ENCODE measurements at regions not wholly inside any gene's neighbourhood (a gene's known extent, or its start where the extent isn't known, plus 50 kb on each side); places are given as distances from the start of the nearest gene placed in this dataset.

- Histone ChIP-seq H3K27ac (ENCODE audit: low read length) (no peak overlapping the region), H3K27me3 (ENCODE audit: control insufficient read depth, insufficient read depth, low read length) (no peaks in the 10 kb centered on the region), H3K36me3 (ENCODE audit: control insufficient read depth, insufficient read depth, low read length) (no peaks in the 10 kb centered on the region), H3K4me3 (ENCODE audit: low read depth in 2 of 2, low read length in 2 of 2) (no peak overlapping the region), H3K4me1 (ENCODE audit: control insufficient read depth, insufficient read depth, low read length) (no peaks in the 10 kb centered on the region), H3K9me3 (ENCODE audit: control insufficient read depth, insufficient read depth, low read depth, low read length) (no peaks in the 10 kb centered on the region)
- TF ChIP-seq CTCF (IDR thresholded peaks at IDR 0.05), result no peak
- TF ChIP-seq POLR2AphosphoS5 (IDR thresholded peaks at IDR 0.05; ENCODE audit: low read depth, low read length), result no peak
- no peak for TF ChIP-seq TCF7L2 (IDR thresholded peaks at IDR 0.05; ENCODE audit: low read depth, low read length)
- no peak for TF ChIP-seq REST (IDR thresholded peaks at IDR 0.05; ENCODE audit: insufficient read depth in 1 of 2, low read depth in 2 of 2, low read length in 1 of 2)
- TF ChIP-seq SIN3A (IDR thresholded peaks at IDR 0.05; ENCODE audit: borderline replicate concordance, insufficient read depth, low read depth, low read length), result no peak
- no TSS peak for BruUV-seq (replicated peaks)
- CTCF ChIA-PET, result no interaction called here
- in situ Hi-C loops (cut with HindIII; ENCODE audit: low pct_unique_long_range_greater_than_20kb, low sequenced_read_pairs) (no loop called here), intact Hi-C loops (cut with micrococcal nuclease; ENCODE audit: unreplicated experiment) (no loop called here)
- ATAC-seq, result no peak
- no peak for DNase-seq (ENCODE audit: low read depth, low spot score)
- POLR2A ChIA-PET, result no interaction called here
Observed at GRCh38 chr13:86383151-86383550, 583.9 kb upstream of the SLITRK6 start.

- no TSS peak for BruUV-seq (replicated peaks)
- Histone ChIP-seq H3K27ac (ENCODE audit: low read length) (no peak overlapping the region), H3K4me1 (ENCODE audit: control insufficient read depth, insufficient read depth, low read length) (no peaks in the 10 kb centered on the region), H3K36me3 (ENCODE audit: control insufficient read depth, insufficient read depth, low read length) (no peaks in the 10 kb centered on the region), H3K4me3 (ENCODE audit: low read depth in 2 of 2, low read length in 2 of 2) (no peak overlapping the region), H3K27me3 (ENCODE audit: control insufficient read depth, insufficient read depth, low read length) (no peaks in the 10 kb centered on the region), H3K9me3 (ENCODE audit: control insufficient read depth, insufficient read depth, low read depth, low read length) (no peaks in the 10 kb centered on the region)
- intact Hi-C loops (cut with micrococcal nuclease; ENCODE audit: unreplicated experiment) (no loop called here), in situ Hi-C loops (cut with HindIII; ENCODE audit: low pct_unique_long_range_greater_than_20kb, low sequenced_read_pairs) (no loop called here)
- ChIA-PET POLR2A (no interaction called here), CTCF (no interaction called here)
- TF ChIP-seq SIN3A (IDR thresholded peaks at IDR 0.05; ENCODE audit: borderline replicate concordance, insufficient read depth, low read depth, low read length) (no peak), POLR2AphosphoS5 (IDR thresholded peaks at IDR 0.05; ENCODE audit: low read depth, low read length) (no peak), REST (IDR thresholded peaks at IDR 0.05; ENCODE audit: insufficient read depth in 1 of 2, low read depth in 2 of 2, low read length in 1 of 2) (no peak), CTCF (IDR thresholded peaks at IDR 0.05) (no peak), TCF7L2 (IDR thresholded peaks at IDR 0.05; ENCODE audit: low read depth, low read length) (no peak)
- no peak for ATAC-seq
- no peak for DNase-seq (ENCODE audit: low read depth, low spot score)
Observed at GRCh38 chr13:86383561-86383960, 584.3 kb upstream of the SLITRK6 start.
